G401 (cell line): ENCODE measurements at regions not wholly inside any gene's neighbourhood (a gene's known extent, or its start where the extent isn't known, plus 50 kb on each side); places are given as distances from the start of the nearest gene placed in this dataset.
"Not testable (repeated sequence)": the region's sequence is repeated elsewhere in the genome, so short reads cannot be mapped to it uniquely, and the experiment has no call there.

Source experiments
- DNase-seq: peaks from one replicate; pipeline ENCODE4 v3.0.0-alpha.2; 2015; ENCODE audit warnings: low spot score
- in situ Hi-C: cut with HindIII; loops from 2 replicates; pipeline ENCODE4 v1.10.0; 2016; ENCODE audit warnings: low sequenced_read_pairs, mixed read lengths

DNA sequence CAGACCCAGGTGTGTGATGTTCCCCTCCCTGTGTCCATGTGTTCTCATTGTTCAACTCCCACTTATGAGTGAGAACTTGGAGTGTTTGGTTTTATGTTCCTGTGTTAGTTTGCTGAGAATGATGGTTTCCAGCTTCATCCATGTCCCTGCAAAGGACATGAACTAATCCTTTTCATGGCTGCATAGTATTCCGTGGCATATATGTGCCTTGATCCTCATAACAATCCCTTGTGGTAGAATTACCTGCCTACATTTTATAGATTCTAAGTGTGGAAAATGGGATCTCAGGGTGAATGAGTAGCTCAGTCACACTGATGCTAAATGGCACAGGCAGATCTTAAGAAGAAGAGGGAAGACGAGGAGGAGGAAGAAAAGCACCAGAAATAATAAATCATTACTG, 202.7 kb downstream of the ALDH8A1 start:
- in situ Hi-C loops, DNase-seq: not testable (repeated sequence)

- in situ Hi-C loops, result no loop called here
- DNase-seq, result no peak
These were observed 203.8 kb downstream of the ALDH8A1 start for GRCh38 chr6:134746140-134746539.

DNA sequence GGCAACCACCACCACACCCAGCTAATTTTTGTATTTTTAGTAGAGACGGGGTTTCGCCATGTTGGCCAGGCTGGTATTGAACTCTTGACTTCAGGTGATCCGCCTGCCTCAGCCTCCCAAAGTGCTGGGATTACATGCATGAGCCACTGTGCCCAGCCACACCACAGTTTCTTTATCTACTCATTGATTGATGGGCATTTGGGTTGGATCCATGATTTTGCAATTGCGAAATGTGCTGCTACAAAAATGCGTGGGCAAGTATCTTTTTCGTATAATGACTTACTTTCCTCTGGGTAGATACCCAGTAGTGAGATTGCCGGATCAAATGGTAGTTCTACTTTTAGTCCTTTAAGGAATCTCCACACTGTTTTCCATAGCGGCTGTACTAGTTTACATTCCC, 204.7 kb downstream of the ALDH8A1 start:
- DNase-seq, in situ Hi-C loops: not testable (repeated sequence)

GRCh38 chr6:134744301-134744700, 205.6 kb downstream of the ALDH8A1 start:
- in situ Hi-C loops, result no loop called here
- no peak for DNase-seq

DNA sequence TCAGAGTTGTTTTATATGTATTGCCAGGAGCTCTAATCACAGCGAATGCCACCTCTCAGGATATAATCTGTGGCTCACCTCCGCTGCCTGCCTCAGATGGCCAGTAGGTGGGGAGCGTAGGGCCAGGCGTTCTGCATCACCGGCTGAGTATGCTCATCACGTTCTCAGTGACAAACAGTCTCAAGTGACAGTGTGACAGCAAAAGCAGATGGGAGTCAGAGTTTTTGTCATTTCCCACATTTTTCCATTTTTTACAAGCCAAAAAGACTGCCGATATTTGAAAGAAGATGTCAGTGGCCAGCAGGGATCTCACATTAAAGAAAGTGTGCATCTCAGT, 208.7 kb downstream of the ALDH8A1 start:
- DNase-seq, result no peak
- in situ Hi-C loops, result no loop called here

GRCh38 chr6:134740473-134741199, 209.3 kb downstream of the ALDH8A1 start:
- in situ Hi-C loops, result no loop called here
- no peak for DNase-seq

- DNase-seq, result no peak
- in situ Hi-C loops, result no loop called here
These were observed 209.9 kb downstream of the ALDH8A1 start for GRCh38 chr6:134740027-134740373.

GRCh38 chr6:134739299-134740026, 210.4 kb downstream of the ALDH8A1 start:
- no peak for DNase-seq
- in situ Hi-C loops, result no loop called here

DNA sequence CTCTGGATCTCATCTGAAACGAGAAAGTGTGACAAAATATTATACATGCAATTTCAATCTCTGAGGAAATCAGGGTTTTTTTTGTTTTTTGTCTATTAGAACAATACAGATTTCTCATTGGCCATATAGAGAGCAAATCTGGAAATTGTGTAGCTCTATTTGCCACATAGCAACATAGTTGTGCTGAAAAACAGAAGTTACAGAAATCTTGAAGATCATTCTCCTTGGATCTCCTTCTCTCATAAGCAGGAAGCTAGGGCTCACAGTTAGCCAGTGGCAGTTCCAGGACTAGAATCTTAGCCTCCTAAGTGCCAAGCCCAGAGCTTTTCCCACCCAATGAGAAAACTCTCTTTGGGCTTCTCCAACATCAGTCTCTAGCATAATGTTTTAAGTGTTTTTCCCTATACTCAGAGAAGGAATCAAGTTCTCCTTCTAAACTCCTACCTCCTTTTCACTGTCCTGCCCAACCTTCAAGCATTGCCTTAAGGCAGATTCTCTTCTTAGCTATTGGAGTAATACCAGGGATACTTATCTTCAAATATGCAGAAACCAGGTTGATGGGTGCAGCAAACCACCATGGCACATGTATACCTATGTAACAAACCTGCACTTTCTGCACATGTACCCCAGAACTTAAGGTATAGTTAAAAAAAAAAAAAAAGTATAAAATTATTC, 211.6 kb downstream of the ALDH8A1 start:
- in situ Hi-C loops, result no loop called here
- DNase-seq, result no peak

DNA sequence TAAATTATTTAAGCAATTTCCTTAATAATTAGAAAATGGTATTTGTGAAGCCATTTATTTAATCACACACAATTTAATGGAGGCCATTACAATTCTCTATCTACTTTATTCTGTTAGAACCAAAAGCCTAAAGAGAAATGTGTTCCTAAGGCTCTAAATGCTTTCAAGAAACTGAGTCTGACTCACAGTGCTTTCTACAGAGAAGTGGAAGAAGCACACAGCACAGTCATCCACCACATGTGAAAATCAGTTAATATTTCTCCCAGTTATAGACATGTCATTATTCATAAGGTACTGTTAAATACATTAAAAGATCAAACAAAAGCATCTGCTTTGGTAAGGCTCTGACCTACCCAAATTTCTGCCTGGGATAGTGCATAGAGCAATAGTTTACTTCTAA, 214.4 kb downstream of the ALDH8A1 start:
- no peak for DNase-seq
- in situ Hi-C loops, result no loop called here

GRCh38 chr6:134734312-134734869, 215.5 kb downstream of the ALDH8A1 start:
- DNase-seq, result no peak
- in situ Hi-C loops, result no loop called here

DNA sequence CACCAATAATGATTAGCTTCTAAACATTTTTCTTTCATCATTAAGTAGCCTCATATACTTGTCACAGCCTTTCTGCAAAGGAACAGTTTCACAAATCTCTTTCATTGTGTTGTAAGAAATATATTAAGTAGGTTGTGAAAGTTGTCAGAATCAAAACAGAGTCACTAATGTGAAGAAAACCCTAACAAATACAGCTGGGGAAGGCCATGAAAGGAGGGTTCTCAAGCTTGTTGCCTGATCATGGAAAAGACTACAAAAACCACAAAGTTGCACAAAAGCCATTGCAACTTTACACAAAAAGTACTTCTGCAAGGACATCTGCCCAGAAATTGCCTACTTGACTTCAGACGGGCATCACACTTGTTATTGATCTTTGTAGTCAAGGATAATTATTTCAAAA, 216.1 kb downstream of the ALDH8A1 start:
- DNase-seq, result no peak
- in situ Hi-C loops, result no loop called here

DNA sequence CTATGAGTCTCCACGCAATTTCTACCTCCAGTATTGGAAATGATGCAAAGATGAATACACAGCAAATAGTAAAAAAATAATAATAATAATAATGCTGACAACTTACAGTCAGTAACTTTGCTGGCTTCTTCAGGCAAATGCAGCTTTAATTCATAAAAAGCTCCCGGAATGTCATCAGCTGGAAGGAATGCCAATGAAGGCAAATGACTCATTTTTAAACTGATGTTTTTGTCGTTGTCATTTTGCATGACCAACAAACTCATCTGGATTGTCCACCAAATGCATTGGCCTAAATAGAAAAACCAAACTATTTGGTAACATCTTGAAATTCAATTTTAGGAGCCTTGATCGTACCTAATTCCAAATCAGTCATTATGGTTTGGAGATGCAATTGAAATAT, 217.1 kb downstream of the ALDH8A1 start:
- no peak for DNase-seq
- in situ Hi-C loops, result no loop called here

DNA sequence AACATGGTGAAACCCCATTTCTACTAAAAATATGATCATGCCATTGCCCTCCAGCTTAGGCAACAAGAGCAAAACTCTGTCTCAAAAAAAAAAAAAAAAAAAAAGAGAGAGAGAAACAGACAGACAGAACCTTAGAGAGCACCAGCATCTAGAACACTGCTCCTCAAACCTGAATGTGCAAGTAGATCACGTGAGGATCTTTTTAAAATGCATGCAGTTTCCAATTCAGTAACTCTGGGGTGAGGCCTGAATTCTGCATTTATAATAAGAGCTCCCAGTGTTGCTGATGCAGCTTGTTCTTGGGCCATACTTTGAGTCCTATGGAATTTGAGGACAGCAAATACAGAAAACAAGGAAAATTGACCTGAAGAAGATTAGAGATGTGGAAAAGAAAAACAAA, 218.3 kb downstream of the ALDH8A1 start:
- no peak for DNase-seq
- in situ Hi-C loops, result no loop called here

DNA sequence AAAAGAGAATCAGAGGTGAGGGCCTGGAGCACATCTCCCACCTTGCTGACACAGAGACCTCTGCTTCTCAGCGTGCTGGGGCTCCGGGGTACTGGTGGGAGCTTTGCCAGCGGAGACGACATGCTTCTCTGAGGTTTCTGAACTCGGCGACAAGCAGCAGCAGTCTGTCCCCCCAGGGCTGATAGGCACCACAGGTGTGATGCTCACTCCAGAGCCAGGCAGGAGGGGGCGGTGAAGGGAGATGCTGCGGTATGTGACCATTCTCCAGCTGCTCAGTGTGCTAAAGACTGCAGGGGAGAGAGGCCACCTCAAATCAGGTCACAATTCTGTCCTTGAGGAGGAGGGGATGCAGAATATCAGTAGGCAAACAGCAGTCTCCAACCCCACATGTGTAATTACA, 219.9 kb downstream of the ALDH8A1 start:
- in situ Hi-C loops, result no loop called here
- DNase-seq, result peak; percentile 25

- peak; percentile 67 for DNase-seq
- in situ Hi-C loops, result no loop called here
These were observed 220.3 kb downstream of the ALDH8A1 start for GRCh38 chr6:134729561-134729960.

- no peak for DNase-seq
- in situ Hi-C loops, result no loop called here
These were observed 222.8 kb downstream of the ALDH8A1 start for GRCh38 chr6:134727081-134727480.

- in situ Hi-C loops, result no loop called here
- DNase-seq, result no peak
These were observed 224.3 kb downstream of the ALDH8A1 start for GRCh38 chr6:134725590-134725989.

DNA sequence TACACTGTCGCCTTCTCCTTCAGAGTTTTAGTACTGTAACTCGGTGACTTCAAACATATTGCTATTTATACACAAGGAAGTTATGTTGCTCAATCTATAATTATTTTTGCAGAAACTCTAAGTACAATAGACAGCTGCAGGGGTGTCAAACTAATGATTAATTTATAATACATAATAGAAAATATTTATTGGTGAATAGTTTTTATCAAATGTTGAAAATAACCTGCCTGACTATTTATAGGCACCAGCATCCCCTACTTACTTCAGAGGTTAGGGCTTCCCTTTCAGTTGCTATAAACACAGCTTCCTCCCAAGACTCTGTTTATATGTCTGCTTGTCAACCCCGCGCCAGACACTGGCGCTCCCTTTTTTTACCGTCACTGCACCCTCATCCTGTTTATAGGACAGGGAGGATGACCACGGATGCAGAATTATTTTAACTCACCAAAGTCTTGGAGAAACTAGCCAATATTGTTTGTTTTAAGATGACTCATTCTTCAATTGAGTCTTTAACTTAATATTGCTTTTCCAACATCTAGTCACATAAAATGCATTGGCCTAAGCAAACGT, 225.0 kb downstream of the ALDH8A1 start:
- in situ Hi-C loops, result no loop called here
- DNase-seq, result no peak
